ENCODE measurements at regions not wholly inside any gene's neighbourhood (a gene's known extent, or its start where the extent isn't known, plus 50 kb on each side); places are given as distances from the start of the nearest gene placed in this dataset.

- no peak for TF ChIP-seq CTCF (IDR thresholded peaks at IDR 0.05)
- no peak for TF ChIP-seq POLR2AphosphoS5 (IDR thresholded peaks at IDR 0.05)
- TF ChIP-seq EP300 (IDR thresholded peaks at IDR 0.05), result no peak
Measured at GRCh38 chr21:29430576-29430975, 131.9 kb downstream of the BACH1 start.

Data from suprapubic skin (tissue), 4 donors.